22Rv1 (cell line): ENCODE measurements at regions not wholly inside any gene's neighbourhood (a gene's known extent, or its start where the extent isn't known, plus 50 kb on each side); places are given as distances from the start of the nearest gene placed in this dataset.

Experiments used
- CTCF ChIP-seq: fragments of 450-650 bp; IDR thresholded peaks from 2 replicates; pipeline ENCODE4 v1.5.1; 2017; ENCODE audit warnings: mild to moderate bottlenecking
- ZFX ChIP-seq: fragments of 450-650 bp; IDR thresholded peaks from 2 replicates; pipeline ENCODE4 v1.6.1; 2017; ENCODE audit warnings: antibody characterized with exemption, borderline replicate concordance

GRCh38 chr9:104302775-104303174 is 201.3 kb upstream of the OR13F1 start:
- TF ChIP-seq ZFX (no peak), CTCF (no peak)
